ENCODE measurements at regions not wholly inside any gene's neighbourhood (a gene's known extent, or its start where the extent isn't known, plus 50 kb on each side); places are given as distances from the start of the nearest gene placed in this dataset.

GRCh38 chr12:13538136-13538535, 341.6 kb downstream of the EMP1 start:
- TF ChIP-seq CTCF (IDR thresholded peaks at IDR 0.05): no peak

GRCh38 chr12:13537623-13538022, 341.1 kb downstream of the EMP1 start:
- TF ChIP-seq CTCF (IDR thresholded peaks at IDR 0.05): no peak

GRCh38 chr12:13536219-13536910, 339.8 kb downstream of the EMP1 start:
- TF ChIP-seq CTCF (IDR thresholded peaks at IDR 0.05): no peak

GRCh38 chr12:13534645-13535398, 338.3 kb downstream of the EMP1 start:
- TF ChIP-seq CTCF (IDR thresholded peaks at IDR 0.05): peak; percentile 99

GRCh38 chr12:13534242-13534641, 337.7 kb downstream of the EMP1 start:
- TF ChIP-seq CTCF (IDR thresholded peaks at IDR 0.05): no peak

- TF ChIP-seq CTCF (IDR thresholded peaks at IDR 0.05): no peak
Measured at GRCh38 chr12:13530966-13531365, 334.4 kb downstream of the EMP1 start.

- no peak for TF ChIP-seq CTCF (IDR thresholded peaks at IDR 0.05)
Measured at GRCh38 chr12:13523536-13524307, 327.2 kb downstream of the EMP1 start.
